GM23338 (cell line): ENCODE measurements at regions not wholly inside any gene's neighbourhood (a gene's known extent, or its start where the extent isn't known, plus 50 kb on each side); places are given as distances from the start of the nearest gene placed in this dataset.

Experiments used
- ATAC-seq: fragments of 200-7000 bp; cut with Tn5 transposase; 3 replicates; pipeline ENCODE4 v1.9.1; 2020
- DNase-seq: peaks from one replicate; pipeline ENCODE4 v3.0.0-alpha.2; 2015; ENCODE audit warnings: low spot score
- H2AFZ ChIP-seq: fragments of 200-600 bp; sonication (generic); 2 replicates; pipeline ENCODE4 v1.8.0; 2016; ENCODE audit warnings: antibody characterized with exemption, mild to moderate bottlenecking, moderate library complexity
- H3F3A ChIP-seq: fragments of 200-600 bp; sonication (generic); replicated peaks from 2 replicates; pipeline ENCODE4 v1.8.0; 2017; ENCODE audit warnings: antibody characterized with exemption, mixed run types, low read depth
- H3K27ac ChIP-seq: fragments of 200-600 bp; sonication (generic); 2 replicates; pipeline ENCODE4 v1.6.1; 2016; ENCODE audit warnings: low read depth
- H3K27me3 ChIP-seq: fragments of 200-600 bp; sonication (generic); 2 replicates; pipeline ENCODE4 v1.8.0; 2016; ENCODE audit warnings: mild to moderate bottlenecking, mixed run types, moderate library complexity; ENCODE audit not compliant: insufficient read depth
- H3K36me3 ChIP-seq: fragments of 200-600 bp; sonication (generic); 2 replicates; pipeline ENCODE4 v1.8.0; 2016; ENCODE audit warnings: mild to moderate bottlenecking; ENCODE audit not compliant: insufficient read depth
- H3K4me1 ChIP-seq: fragments of 200-600 bp; sonication (generic); 2 replicates; pipeline ENCODE4 v1.8.0; 2016; ENCODE audit warnings: mild to moderate bottlenecking, moderate library complexity; ENCODE audit not compliant: insufficient read depth
- H3K4me2 ChIP-seq: fragments of 200-600 bp; sonication (generic); 2 replicates; pipeline ENCODE4 v1.7.1; 2017; ENCODE audit warnings: mixed run types
- H3K4me3 ChIP-seq: fragments of 200-600 bp; sonication (generic); 2 replicates; pipeline ENCODE4 v1.6.1; 2016; ENCODE audit warnings: mixed run types
- H3K79me2 ChIP-seq: fragments of 200-600 bp; sonication (generic); replicated peaks from 2 replicates; pipeline ENCODE4 v1.8.0; 2017; ENCODE audit warnings: mild to moderate bottlenecking; ENCODE audit not compliant: insufficient read depth
- H3K9me2 ChIP-seq: fragments of 200-600 bp; sonication (generic); 2 replicates; pipeline ENCODE4 v1.8.0; 2017; ENCODE audit not compliant: insufficient read depth
- H4K20me1 ChIP-seq: fragments of 200-600 bp; sonication (generic); replicated peaks from 2 replicates; pipeline ENCODE4 v1.8.0; 2017; ENCODE audit warnings: mild to moderate bottlenecking; ENCODE audit not compliant: insufficient read depth
- H3K27ac Mint-ChIP-seq: 2 replicates; pipeline ENCODE4 v1.8.0; 2020; ENCODE audit warnings: inconsistent platforms, mild to moderate bottlenecking, moderate library complexity, mixed read lengths
- H3K27me3 Mint-ChIP-seq: 3 replicates; pipeline ENCODE4 v1.8.0; 2022; ENCODE audit warnings: low read depth, mild to moderate bottlenecking, moderate library complexity, mixed read lengths, inconsistent platforms; ENCODE audit not compliant: insufficient read depth, poor library complexity
- H3K36me3 Mint-ChIP-seq: 3 replicates; pipeline ENCODE4 v1.8.0; 2021; ENCODE audit warnings: low read depth, mild to moderate bottlenecking, inconsistent platforms, moderate library complexity, mixed read lengths
- H3K4me1 Mint-ChIP-seq: 3 replicates; pipeline ENCODE4 v1.8.0; 2020; ENCODE audit warnings: mild to moderate bottlenecking, inconsistent platforms, mixed read lengths
- H3K4me3 Mint-ChIP-seq: 3 replicates; pipeline ENCODE4 v1.8.0; 2021; ENCODE audit warnings: moderate library complexity, mild to moderate bottlenecking, inconsistent platforms, mixed read lengths
- H3K9me3 Mint-ChIP-seq: 3 replicates; pipeline ENCODE4 v1.8.0; 2020; ENCODE audit warnings: moderate library complexity, mild to moderate bottlenecking, inconsistent platforms, mixed read lengths
- CREB1 ChIP-seq: fragments of 250-450 bp; sonication (Bioruptor Pico); IDR thresholded peaks from 2 replicates; pipeline ENCODE4 v1.5.0; 2020; ENCODE audit warnings: low read depth, mild to moderate bottlenecking, moderate library complexity
- EZH2phosphoT487 ChIP-seq: fragments of 200-600 bp; sonication (generic); IDR thresholded peaks from one replicate; pipeline ENCODE4 v1.8.1; 2018; ENCODE audit warnings: antibody characterized with exemption; ENCODE audit not compliant: unreplicated experiment
- NANOG ChIP-seq: IDR thresholded peaks from 2 replicates; pipeline ENCODE4 v1.6.1; 2016; ENCODE audit warnings: antibody characterized with exemption, borderline replicate concordance
- POLR2AphosphoS5 ChIP-seq: IDR thresholded peaks from 2 replicates; pipeline ENCODE4 v1.6.1; 2016; ENCODE audit warnings: antibody characterized with exemption, low read depth
- STAT1 ChIP-seq: IDR thresholded peaks from one replicate; pipeline ENCODE4 v1.6.1; 2016; ENCODE audit warnings: antibody characterized with exemption; ENCODE audit not compliant: unreplicated experiment
- ZNF331 ChIP-seq: fragments of 250-450 bp; sonication (Bioruptor Pico); IDR thresholded peaks from 2 replicates; pipeline ENCODE4 v1.5.0; 2020; ENCODE audit warnings: low read depth, mild to moderate bottlenecking, moderate library complexity
- TF ChIP-seq, protein P1 (sequence below): IDR thresholded peaks from 2 replicates; pipeline ENCODE4 v1.6.1; 2016; ENCODE audit warnings: antibody characterized with exemption
- TF ChIP-seq, protein P2 (sequence below): IDR thresholded peaks from one replicate; pipeline ENCODE4 v1.6.1; 2018; ENCODE audit warnings: antibody characterized with exemption; ENCODE audit not compliant: unreplicated experiment
- TF ChIP-seq, protein P3 (sequence below), 2 experiments: fragments of 200-600 bp in 1 of 2; sonication (generic) in 1 of 2; conservative IDR thresholded peaks; 2 replicates each; pipeline versions ENCODE4 v1.5.1 to v1.6.1; 2016 to 2017; ENCODE audit warnings: antibody characterized with exemption in 2 of 2, low read depth in 2 of 2, mild to moderate bottlenecking in 2 of 2, moderate library complexity in 1 of 2

- TF ChIP-seq NANOG: no peak
- TF ChIP-seq, protein P1, sequence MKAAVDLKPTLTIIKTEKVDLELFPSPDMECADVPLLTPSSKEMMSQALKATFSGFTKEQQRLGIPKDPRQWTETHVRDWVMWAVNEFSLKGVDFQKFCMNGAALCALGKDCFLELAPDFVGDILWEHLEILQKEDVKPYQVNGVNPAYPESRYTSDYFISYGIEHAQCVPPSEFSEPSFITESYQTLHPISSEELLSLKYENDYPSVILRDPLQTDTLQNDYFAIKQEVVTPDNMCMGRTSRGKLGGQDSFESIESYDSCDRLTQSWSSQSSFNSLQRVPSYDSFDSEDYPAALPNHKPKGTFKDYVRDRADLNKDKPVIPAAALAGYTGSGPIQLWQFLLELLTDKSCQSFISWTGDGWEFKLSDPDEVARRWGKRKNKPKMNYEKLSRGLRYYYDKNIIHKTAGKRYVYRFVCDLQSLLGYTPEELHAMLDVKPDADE: no peak
- TF ChIP-seq, protein P2, sequence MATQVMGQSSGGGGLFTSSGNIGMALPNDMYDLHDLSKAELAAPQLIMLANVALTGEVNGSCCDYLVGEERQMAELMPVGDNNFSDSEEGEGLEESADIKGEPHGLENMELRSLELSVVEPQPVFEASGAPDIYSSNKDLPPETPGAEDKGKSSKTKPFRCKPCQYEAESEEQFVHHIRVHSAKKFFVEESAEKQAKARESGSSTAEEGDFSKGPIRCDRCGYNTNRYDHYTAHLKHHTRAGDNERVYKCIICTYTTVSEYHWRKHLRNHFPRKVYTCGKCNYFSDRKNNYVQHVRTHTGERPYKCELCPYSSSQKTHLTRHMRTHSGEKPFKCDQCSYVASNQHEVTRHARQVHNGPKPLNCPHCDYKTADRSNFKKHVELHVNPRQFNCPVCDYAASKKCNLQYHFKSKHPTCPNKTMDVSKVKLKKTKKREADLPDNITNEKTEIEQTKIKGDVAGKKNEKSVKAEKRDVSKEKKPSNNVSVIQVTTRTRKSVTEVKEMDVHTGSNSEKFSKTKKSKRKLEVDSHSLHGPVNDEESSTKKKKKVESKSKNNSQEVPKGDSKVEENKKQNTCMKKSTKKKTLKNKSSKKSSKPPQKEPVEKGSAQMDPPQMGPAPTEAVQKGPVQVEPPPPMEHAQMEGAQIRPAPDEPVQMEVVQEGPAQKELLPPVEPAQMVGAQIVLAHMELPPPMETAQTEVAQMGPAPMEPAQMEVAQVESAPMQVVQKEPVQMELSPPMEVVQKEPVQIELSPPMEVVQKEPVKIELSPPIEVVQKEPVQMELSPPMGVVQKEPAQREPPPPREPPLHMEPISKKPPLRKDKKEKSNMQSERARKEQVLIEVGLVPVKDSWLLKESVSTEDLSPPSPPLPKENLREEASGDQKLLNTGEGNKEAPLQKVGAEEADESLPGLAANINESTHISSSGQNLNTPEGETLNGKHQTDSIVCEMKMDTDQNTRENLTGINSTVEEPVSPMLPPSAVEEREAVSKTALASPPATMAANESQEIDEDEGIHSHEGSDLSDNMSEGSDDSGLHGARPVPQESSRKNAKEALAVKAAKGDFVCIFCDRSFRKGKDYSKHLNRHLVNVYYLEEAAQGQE: no peak
- TF ChIP-seq ZNF331 (CRISPR knock-in tag): no peak
- TF ChIP-seq STAT1: no peak
- TF ChIP-seq, protein P3, sequence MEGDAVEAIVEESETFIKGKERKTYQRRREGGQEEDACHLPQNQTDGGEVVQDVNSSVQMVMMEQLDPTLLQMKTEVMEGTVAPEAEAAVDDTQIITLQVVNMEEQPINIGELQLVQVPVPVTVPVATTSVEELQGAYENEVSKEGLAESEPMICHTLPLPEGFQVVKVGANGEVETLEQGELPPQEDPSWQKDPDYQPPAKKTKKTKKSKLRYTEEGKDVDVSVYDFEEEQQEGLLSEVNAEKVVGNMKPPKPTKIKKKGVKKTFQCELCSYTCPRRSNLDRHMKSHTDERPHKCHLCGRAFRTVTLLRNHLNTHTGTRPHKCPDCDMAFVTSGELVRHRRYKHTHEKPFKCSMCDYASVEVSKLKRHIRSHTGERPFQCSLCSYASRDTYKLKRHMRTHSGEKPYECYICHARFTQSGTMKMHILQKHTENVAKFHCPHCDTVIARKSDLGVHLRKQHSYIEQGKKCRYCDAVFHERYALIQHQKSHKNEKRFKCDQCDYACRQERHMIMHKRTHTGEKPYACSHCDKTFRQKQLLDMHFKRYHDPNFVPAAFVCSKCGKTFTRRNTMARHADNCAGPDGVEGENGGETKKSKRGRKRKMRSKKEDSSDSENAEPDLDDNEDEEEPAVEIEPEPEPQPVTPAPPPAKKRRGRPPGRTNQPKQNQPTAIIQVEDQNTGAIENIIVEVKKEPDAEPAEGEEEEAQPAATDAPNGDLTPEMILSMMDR (conservative IDR thresholded peaks at IDR 0.05; ENCODE audit: low read depth in 2 of 2): no peak
- no peak for TF ChIP-seq CREB1 (CRISPR knock-in tag)
- TF ChIP-seq POLR2AphosphoS5: no peak
- TF ChIP-seq EZH2phosphoT487: no peak
Observed at GRCh38 chr20:51275181-51275580, 252.3 kb upstream of the KCNG1 start (continued).

DNA sequence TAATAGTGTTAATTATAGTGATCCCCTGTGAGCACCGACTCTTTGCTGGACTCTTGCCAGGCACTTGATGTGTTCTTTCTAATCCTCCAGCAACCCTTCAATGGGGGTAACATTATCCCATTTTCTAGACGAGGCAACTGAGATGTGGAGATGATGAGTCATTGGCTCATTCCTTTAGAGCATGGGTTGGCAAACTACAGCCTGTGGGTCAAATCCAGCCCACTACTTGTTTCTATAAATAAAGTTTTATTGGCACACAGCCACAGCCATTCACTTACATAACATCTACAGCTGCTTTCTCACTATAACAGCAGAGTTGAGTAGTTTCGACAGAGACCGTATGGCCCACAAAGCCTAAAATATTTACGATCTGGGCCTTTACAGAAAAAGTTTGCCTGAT lies 249.5 kb upstream of the KCNG1 start:
- no peak for DNase-seq
- H3K4me3 Mint-ChIP-seq: no peak overlapping the region
- H3K4me1 Mint-ChIP-seq: no peaks in the 10 kb centered on the region
- Histone ChIP-seq H3K27ac (no peak overlapping the region), H2AFZ (no peak overlapping the region), H3K4me3 (no peak overlapping the region), H3K79me2 (no peaks in the 10 kb centered on the region), H3K4me1 (no peaks in the 10 kb centered on the region), H3K36me3 (no peaks in the 10 kb centered on the region), H4K20me1 (no peaks in the 10 kb centered on the region), H3F3A (no peaks in the 10 kb centered on the region), H3K9me2 (no peaks in the 10 kb centered on the region), H3K27me3 (no peaks in the 10 kb centered on the region), H3K4me2 (no peak overlapping the region)
- no peaks in the 10 kb centered on the region for H3K27me3 Mint-ChIP-seq
- no peak overlapping the region for H3K27ac Mint-ChIP-seq
- no peak for ATAC-seq
- no peaks in the 10 kb centered on the region for H3K36me3 Mint-ChIP-seq
- H3K9me3 Mint-ChIP-seq: peaks cover 5% of the 10 kb centered on the region; the same call in 2 of the 3 replicates
- TF ChIP-seq NANOG (no peak), STAT1 (no peak), ZNF331 (CRISPR knock-in tag) (no peak), CREB1 (CRISPR knock-in tag) (no peak), POLR2AphosphoS5 (no peak)
- TF ChIP-seq, protein P2: no peak
- TF ChIP-seq, protein P3 (conservative IDR thresholded peaks at IDR 0.05; ENCODE audit: low read depth in 2 of 2): no peak
